C4-2B (cell line): ENCODE measurements at regions not wholly inside any gene's neighbourhood (a gene's known extent, or its start where the extent isn't known, plus 50 kb on each side); places are given as distances from the start of the nearest gene placed in this dataset.
A peak's percentile ranks its signal among the peaks of the same experiment; 100 is the strongest.

Experiments used
- CTCF ChIP-seq: fragments of 450-650 bp; conservative IDR thresholded peaks from 2 replicates; pipeline ENCODE4 v1.5.1; 2017; ENCODE audit warnings: mild to moderate bottlenecking
- ZFX ChIP-seq: fragments of 450-650 bp; IDR thresholded peaks from 2 replicates; pipeline ENCODE4 v1.6.1; 2017

GRCh38 chr12:40565029-40565633 lies 127.1 kb upstream of the CNTN1 start:
- peak; percentile 20; the same call in 1 of the 2 replicates for TF ChIP-seq CTCF
- TF ChIP-seq ZFX = no peak
